HG03520 (cell line): ENCODE measurements at regions not wholly inside any gene's neighbourhood (a gene's known extent, or its start where the extent isn't known, plus 50 kb on each side); places are given as distances from the start of the nearest gene placed in this dataset.
"Not testable (repeated sequence)": the region's sequence is repeated elsewhere in the genome, so short reads cannot be mapped to it uniquely, and the experiment has no call there.

Source experiments
- ATAC-seq: cut with Tn5 transposase; IDR thresholded peaks from one replicate; pipeline ENCODE4 v1.9.1; 2021; ENCODE audit warnings: mild to moderate bottlenecking, moderate library complexity; ENCODE audit not compliant: unreplicated experiment

GRCh38 chr18:6521803-6522418 lies 107.2 kb upstream of the L3MBTL4 start:
- no peak for ATAC-seq

GRCh38 chr18:6525604-6526003 lies 110.9 kb upstream of the L3MBTL4 start:
- ATAC-seq, result no peak

DNA sequence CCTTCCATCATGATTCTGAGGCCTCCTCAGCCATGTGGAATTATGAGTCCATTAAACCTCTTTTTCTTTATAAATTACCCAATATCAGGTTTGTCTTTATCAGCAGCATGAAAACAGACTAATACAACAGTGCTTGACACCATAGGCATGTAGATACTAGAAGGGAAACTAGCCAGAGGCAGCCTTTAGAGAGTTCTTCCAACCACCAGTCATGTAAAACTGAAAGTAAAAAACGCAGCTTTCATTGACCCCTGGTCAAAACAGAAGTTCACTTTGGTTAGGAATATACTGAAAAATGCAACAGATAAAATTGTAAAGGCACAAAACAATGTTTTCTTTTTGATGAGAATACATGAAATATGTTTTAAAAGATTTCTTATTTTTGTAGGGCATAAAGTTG lies 122.8 kb upstream of the L3MBTL4 start:
- ATAC-seq, result no peak

DNA sequence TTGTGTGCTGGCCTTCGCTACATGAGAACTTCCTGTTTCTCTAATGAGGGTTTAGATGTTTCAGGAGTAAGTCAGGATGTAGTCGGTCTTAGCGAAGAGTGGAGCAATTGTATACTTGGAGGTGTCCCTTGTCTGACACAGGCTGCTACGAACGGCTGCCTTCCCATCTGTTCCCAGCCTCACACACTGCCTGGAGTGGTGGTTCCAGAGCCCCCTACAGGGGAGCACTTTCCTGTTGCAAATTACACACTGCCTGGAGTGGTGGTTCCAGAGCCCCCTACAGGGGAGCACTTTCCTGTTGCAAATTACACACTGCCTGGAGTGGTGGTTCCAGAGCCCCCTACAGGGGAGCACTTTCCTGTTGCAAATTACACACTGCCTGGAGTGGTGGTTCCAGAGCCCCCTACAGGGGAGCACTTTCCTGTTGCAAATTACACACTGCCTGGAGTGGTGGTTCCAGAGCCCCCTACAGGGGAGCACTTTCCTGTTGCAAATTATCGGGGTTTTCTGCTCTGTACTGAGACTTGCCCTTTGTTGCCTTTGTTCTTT lies 126.5 kb upstream of the L3MBTL4 start:
- ATAC-seq, result not testable (repeated sequence)

DNA sequence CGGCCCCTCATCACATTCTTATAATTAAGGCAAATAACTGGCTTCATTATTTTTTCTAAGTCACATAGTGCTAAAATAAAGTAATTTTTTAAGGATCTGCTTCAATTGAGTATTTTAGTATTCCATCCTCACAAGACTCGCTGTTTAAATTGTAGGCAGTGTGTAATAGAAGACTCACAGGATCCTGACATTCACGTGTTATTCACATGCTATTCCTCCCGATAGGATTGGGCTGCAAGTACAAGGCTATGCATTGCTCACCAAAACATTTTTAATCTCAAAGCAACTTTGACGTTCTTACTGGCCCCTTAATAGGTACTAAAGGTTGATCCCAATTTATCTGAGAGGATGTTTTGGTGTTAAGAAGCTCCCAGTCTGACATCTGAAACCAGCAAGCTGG lies 127.6 kb upstream of the L3MBTL4 start:
- ATAC-seq, result no peak

DNA sequence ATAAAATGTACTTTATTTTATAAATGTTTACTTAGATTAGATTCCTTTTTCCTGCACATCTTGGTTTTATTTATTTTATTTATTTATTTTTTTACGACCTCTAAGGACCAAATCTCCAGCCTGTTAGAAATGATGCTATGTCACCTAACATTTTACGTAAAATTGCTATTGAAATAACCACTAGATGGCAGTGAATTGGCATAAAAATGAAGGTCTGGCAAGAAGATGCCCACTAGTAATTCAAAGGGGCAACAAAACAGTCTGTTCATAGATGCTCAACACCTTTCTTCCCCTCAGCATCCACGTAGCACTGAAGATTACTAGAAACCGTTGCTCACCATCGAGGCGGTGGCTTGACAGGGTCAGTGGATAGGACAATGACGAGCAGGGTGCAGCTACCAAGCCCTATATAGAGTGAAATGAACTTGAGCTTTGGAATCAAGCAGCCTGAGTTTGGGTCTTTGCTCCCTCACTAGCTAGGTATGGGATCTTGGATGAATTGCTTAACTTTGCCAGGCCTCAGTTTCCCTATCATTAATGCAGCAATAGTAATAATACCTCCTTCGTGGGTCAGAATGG lies 128.7 kb upstream of the L3MBTL4 start:
- ATAC-seq, result no peak

DNA sequence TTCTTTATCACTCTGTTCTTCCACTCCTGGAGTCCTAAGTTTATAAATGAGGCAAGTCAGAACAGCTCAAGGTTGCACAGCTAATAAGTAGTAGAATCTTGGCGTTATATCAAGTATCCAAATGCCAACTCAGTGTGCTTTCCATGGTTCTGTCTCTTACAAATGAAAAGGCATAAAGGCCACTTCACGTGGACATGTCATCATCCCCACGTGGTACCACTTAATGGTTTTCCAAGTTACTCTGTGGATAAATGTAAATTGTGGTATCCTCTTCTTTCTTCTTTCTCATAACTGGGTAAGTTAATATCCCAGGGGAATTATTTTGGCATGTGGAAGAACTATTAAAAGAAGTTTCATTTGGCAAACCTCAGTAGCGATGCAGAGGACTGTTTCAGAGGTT lies 131.5 kb upstream of the L3MBTL4 start:
- ATAC-seq, result no peak

GRCh38 chr18:6547476-6547875 lies 132.8 kb upstream of the L3MBTL4 start:
- ATAC-seq, result no peak

DNA sequence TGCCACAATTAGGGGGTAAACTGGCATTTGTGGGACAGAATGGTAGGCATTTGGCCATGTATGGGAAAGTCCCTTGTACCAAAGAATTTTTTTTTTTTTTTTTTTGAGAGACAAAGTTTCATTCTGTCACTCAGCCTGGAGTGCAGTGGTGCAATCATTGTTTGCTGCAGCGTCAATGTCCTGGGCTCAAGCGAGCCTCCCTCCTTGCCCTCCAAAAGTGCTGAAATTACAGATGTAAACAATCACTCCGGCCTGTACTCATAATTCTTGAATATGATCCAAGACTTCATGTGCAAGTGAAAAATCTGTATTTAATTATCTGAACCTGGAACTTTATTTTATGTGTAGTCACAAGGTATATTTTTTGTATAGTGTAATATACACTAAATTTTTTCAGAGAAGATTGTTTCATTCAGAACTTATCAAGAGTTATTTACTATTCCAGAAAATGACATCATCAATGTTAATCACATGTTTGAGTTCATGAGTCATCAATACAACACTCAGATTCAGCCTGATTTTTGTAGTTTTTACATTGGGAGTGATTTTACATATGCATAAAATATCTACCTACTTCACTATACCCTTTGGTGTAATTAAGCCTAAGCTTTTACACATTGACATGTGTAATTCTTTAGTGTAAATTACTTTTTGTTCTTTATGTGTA lies 138.7 kb upstream of the L3MBTL4 start:
- no peak for ATAC-seq

GRCh38 chr18:6557057-6557769 lies 142.5 kb upstream of the L3MBTL4 start:
- no peak for ATAC-seq

- no peak for ATAC-seq
Measured at GRCh38 chr18:6557770-6558248, 143.1 kb upstream of the L3MBTL4 start.

GRCh38 chr18:6558446-6559156 lies 143.9 kb upstream of the L3MBTL4 start:
- ATAC-seq, result no peak

- no peak for ATAC-seq
Measured at GRCh38 chr18:6559296-6559695, 144.6 kb upstream of the L3MBTL4 start.

DNA sequence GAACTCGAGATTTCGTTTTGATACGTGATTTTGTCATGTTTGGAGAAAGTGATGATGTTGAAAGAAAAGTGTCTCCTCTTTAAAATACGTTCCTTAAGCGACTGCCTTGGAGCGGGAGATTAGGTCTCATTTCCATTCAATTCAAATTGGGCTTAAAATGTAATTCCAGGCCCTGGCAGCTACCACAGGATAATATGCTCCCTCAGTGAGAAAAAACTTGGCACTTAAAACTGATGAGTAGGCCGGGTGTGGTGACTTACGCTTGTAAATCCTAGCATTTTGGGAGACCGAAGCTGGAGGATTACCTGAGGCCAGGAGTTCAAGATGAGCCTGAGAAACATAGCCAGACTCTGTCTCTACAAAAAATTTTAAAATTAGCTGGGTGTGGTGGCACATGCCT lies 146.3 kb upstream of the L3MBTL4 start:
- ATAC-seq, result no peak

GRCh38 chr18:6561420-6561861 lies 146.7 kb upstream of the L3MBTL4 start:
- ATAC-seq, result no peak

- no peak for ATAC-seq
Measured at GRCh38 chr18:6561862-6562291, 147.2 kb upstream of the L3MBTL4 start.

DNA sequence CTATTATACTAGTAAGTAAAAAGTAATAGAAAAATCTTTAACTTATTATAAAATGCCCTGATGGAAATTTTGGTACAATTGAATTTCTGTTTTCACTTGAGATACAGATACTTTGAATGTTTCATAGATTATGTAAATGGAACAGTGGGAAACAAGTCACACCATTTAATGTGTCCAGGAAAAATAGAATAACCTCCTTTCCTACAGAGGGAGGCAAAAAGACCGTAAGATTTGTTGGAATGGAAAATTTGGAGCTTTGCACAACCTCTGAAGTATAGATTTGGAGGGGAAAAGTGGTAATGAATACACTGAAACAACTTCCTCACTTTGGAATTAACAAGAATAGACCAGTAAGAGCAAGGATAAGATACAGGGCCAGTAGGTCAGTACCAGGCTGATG lies 149.2 kb upstream of the L3MBTL4 start:
- ATAC-seq, result no peak

- no peak for ATAC-seq
Measured at GRCh38 chr18:6564950-6565814, 150.5 kb upstream of the L3MBTL4 start.

DNA sequence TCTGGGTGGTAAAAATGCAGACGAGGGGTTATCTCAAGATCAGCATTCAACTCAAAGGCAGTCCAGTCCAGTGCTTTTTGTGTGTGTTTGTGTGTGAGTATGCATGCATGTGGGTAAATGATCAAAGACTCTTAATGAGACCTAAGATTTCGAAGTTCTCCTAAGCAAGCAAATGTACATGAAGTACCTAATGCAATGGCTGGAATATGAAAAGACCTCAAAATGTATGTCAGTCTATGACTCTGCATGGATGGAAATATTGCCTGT lies 151.0 kb upstream of the L3MBTL4 start:
- ATAC-seq, result no peak

GRCh38 chr18:6566338-6566911 lies 151.7 kb upstream of the L3MBTL4 start:
- ATAC-seq, result no peak
